DMS 273 treated with DMSO at 0.1 percent for 48 hours (cell line): ENCODE measurements at regions not wholly inside any gene's neighbourhood (a gene's known extent, or its start where the extent isn't known, plus 50 kb on each side); places are given as distances from the start of the nearest gene placed in this dataset.

Experiments
- DNase-seq: peaks from one replicate; lab custom pipeline; 2025; lab: John Stamatoyannopoulos, UW

DNA sequence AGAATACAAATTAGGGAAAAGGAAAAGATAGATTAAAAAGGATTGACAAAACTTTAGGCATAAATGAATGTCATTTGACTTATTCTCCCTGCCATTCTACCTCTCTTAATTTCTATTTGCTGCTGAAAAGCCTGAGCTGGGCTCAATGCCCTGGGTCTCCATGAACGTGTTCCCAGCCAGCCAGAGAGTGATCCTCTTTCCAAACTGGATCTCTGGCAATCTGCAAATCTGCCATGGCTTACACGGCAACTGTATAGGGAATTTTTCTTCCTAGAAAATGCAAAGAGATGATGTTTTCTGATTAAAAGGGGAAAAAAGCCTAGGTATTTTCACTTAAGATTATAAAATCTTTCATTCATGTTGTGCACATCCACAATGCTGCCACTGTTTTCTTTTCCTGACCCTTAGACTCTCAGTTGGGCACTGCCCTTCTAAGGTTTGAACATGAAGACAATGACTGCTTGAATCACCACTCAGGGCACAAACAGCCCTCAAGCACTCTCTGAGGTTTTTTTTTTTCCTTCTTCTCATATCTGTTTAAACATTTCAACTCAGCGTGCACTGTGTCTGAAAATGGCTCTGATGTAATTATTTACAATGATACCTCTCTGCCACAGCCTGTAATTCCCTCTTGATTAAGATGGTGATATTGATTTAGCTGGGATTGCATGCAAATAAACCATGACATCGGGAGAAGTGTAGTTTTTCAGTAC is 60.3 kb downstream of the DACT1 start:
- no peak for DNase-seq

DNA sequence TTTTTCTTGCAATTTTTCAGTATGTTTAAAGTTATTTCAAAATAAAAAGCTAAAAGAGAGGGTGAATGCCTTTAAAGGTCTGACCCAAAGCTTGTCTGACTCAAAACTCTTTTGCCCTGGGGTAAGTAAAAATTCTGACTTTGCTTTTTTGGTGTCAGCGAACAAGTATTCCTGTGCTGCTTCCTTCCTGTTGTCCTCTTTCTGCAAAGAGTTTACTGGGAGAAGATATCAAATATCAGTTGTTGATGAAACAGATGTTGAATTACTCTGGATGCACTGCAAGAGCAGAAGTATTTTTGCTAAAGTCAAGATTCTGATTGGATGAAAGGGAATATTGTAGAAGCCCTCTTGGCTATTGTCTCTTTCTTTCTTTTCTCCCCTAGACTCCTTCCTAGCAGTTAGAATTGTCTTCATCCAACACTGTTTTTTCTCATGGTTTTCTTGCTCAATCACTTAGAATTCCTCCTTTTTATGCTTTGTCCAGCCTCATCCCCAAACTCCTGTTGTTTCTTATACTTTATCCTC is 62.0 kb downstream of the DACT1 start:
- DNase-seq = no peak

DNA sequence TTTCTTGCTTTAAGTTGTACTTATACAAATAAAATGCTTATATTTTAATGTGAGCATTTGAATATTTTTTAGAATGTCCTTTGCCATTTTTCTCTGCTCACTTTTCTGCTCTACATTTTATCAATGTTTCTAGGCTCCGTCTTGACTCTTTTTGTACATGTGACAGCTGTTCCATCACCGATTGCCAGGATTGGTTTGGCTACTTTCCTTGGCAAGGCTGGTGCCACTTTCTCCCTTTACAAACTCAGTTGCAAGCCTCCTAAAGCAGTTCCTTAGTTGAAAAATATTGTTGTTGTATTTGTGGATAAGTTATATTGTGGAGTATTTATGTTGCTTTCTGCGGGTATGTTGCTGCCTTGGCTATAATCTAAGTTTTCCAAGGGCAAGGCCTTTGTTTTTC is 63.4 kb downstream of the DACT1 start:
- DNase-seq = peak; percentile 10

DNA sequence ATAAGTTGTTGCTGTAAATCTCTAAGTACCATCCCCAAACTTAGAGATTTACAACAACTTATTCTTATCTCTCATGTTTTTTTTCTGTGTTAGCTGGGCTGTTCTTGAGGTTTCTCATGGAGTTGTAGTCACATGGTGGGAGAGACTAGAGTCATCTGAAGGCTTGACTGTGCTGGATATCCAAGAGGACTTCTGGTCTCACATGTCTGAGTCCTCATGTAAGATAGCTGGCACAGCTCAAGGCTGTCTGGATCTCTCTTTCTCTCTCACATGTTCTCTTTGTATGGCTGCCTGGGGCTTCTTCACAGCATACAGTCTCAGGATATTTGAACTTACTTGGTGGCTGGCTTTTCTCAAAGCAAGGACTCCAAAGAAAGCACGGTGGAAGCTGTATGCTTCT is 63.8 kb downstream of the DACT1 start:
- no peak for DNase-seq

DNA sequence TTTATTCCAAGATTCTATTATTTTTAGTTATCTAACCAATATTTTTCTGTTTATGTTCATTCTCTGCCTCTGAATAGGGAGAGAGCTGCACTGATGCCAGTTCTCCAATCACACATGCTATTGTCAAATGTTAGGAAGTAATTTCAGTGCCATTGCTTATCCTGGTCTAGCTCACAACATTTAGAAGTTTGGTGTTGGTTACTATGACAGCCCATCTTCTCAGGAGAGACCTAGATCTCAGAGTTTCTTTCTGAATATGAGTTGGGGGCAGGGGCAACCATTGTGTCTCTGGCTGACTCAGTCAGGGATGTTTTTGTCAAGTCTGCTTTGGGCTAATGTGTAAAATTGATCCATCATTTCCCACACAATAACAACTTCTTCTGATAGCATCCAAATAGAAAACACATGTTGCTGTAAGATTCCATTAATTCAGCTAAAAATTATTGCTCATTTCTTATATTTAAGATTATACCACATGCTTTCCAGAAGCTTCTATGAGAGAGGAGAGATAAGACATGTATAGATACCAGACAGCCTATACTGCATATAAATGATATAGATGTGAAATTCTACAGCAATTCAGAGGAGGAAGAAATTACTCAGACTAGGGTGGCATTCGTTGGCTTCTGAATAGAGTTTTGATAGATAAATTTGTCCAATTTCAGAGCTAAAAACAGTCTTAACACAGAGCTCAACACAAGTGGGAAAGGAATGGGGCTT is 64.8 kb downstream of the DACT1 start:
- no peak for DNase-seq

DNA sequence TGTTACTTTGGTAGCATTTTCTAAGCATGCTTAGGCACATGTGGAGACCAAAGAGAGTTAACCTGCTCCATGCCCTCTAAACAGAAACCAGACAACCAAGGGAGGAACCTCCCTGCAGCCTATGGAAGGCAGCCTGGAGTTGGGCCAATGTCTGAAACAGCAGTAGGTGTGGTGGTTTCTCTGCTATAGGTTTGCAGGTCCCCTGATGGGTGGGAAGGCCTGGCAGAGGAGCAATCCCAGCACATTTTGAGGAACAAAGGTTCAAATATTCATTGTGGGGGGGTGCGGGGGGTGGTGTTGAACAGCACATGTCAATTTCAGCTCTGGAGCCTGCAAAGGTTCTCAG is 65.4 kb downstream of the DACT1 start:
- no peak for DNase-seq

DNA sequence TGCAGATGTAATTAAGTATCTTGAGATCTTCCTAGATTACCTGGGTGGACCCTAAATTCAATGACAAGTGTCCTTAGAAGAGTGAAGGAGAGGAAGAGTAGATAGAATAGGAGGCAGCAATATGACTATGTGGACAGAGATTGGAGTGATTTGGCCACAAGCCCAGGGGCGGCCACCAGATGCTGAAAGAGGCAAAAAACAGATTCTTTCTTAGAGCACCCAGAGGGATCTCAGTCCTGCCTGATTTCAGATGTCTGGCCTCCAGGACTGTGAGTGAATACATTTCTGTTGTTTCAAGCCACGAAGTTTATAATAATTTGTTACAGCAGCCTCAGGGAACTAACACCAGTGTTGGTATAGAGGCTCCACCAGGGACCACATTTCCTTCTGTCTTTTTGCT is 67.3 kb downstream of the DACT1 start:
- DNase-seq = no peak

DNA sequence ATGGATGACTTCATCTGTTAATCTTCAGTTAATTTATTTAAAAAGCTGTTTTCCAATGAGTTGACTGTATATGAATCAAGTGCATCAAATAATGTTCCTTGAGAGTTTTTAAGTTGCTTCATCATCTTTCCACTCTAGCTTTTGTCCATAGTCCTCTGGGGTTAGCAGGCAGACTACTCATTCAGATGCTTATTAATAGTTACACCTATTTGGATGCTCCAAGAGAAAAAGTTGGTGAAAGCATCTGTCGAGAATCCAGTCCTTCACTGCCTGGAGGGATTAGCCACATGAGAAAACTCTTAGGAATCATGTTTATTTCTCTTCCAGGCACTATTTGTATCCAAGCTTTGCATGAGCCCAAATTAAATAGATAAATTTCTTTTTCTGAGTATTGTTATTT is 70.2 kb downstream of the DACT1 start:
- DNase-seq = no peak

DNA sequence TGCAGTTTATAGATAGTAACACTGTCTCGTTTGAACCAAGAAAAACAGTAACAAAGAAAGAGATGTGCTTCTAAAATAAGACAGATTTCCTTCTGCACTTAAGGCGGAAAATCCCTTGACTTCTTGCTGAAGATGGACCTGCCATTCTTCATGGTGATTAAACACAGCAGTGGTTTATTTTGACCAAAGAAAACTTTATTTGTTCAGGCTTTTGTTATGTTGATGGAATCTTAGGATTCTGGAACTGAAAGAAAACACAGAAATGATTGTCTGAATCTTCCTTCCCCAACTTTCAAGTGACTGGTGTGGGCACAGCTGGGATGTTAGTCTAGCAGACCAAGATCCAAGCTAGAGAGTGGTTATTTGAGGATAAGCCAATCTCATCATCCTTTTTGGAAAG is 72.2 kb downstream of the DACT1 start:
- DNase-seq = no peak

DNA sequence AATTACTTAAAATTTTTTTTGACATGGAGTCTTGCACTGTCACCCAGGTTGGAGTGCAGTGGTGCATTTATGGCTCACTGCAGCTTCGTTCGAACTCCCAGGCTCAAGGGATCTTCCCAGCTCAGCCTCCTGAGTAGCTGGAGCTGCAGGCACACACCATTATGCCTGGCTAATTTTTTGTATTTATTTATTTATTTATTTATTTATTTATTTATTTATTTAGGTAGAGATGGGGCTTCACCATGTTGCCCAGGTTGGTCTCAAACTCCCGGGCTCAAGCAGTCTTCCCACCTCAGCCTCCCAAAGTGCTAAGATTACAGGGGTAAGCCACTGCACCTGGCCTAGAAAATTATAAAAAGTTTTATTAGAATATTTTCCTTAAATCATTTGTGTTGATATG is 73.6 kb downstream of the DACT1 start:
- no peak for DNase-seq

DNA sequence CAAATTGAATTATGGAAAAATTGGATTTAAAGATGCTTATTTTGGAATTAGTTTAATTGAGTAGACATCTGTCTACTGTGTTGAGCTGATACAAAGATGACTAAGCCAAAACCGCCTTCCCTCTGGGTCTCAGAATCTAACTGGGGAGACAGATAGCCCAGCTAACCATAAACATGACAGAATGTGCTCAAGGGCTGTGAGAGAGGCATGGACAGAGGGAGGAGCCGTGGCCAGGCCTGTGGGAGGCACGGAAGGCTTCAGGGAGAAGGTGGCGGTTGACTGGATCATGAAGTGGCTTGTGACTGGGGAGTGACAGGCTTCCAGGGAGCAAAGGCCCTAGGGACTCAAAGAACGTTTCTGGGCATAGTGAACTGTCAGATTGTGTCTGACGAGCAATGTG is 74.6 kb downstream of the DACT1 start:
- no peak for DNase-seq

DNA sequence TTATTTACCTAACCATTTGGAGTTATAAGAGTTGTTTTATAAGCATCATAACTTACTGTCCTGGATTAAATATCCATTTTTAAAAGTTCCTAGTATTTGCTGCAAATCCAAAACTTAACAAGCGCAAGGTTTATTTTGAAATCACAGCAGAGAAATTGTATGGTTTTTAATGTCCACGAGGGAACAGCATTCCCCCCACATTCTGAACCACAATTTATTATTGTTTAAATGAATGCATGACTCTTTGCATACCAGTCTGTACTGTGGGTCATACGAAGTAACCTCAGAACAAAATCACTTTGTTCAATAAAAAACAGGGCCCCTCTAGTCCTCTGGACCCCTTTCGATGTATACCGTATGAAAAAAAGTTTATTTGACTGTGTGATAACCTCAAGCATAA is 75.9 kb downstream of the DACT1 start:
- DNase-seq = no peak

DNA sequence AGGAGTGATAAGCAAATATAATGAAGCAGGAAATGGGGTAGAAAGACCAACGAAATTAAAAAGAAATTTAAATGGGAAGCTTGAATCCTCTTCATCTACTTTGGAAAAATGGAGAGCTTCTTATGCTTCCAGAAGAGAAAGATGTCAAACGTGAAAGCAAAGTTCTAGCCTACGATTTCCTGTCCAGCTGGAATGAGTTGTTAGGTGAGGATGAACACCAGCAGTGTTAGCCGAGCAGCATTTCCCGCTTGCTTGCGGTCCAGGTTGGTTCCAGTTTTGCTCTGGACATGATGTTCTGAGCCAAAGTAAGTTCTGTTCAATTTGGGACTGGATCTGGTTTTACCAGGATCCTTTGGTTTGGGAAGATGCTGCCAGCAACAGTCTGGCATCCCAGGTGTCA is 78.9 kb downstream of the DACT1 start:
- no peak for DNase-seq

DNA sequence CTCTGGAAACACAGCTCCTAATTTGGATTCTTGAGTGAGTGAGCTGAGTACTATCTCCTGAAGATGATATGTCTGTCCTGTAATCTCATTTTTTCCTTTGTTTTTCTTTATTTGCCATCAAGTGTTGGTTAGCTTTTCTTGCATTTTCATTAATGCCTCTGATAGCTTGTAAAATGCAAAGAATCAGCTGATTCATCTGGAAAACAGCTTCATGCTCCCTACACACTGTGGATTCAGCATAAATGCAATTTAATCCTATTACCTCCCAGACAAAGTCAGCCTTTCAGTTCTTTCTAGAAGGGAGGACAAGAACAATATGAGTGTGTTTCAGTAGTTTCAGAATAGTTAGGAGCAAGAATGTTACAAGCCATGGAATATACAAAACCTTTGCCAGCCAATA is 79.4 kb downstream of the DACT1 start:
- DNase-seq = no peak

DNA sequence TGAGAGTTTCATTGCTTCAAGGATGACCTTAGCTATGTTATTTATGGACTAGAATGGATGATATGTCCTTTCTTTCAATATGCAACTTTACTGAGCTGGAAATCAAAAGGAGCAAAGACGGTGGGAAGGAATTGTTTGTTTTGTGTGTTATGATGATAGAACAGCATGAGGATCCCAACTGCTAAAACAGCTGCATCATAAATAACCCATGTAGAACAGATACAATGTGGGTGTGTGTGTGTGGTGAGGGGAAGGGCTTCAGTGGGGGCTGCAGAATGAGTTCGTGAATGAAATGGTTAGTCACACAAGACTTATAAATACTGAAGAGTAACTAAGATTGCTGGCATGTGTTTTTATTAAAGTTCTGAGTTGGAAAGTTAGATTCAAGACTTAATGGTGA is 80.1 kb downstream of the DACT1 start:
- DNase-seq = no peak

DNA sequence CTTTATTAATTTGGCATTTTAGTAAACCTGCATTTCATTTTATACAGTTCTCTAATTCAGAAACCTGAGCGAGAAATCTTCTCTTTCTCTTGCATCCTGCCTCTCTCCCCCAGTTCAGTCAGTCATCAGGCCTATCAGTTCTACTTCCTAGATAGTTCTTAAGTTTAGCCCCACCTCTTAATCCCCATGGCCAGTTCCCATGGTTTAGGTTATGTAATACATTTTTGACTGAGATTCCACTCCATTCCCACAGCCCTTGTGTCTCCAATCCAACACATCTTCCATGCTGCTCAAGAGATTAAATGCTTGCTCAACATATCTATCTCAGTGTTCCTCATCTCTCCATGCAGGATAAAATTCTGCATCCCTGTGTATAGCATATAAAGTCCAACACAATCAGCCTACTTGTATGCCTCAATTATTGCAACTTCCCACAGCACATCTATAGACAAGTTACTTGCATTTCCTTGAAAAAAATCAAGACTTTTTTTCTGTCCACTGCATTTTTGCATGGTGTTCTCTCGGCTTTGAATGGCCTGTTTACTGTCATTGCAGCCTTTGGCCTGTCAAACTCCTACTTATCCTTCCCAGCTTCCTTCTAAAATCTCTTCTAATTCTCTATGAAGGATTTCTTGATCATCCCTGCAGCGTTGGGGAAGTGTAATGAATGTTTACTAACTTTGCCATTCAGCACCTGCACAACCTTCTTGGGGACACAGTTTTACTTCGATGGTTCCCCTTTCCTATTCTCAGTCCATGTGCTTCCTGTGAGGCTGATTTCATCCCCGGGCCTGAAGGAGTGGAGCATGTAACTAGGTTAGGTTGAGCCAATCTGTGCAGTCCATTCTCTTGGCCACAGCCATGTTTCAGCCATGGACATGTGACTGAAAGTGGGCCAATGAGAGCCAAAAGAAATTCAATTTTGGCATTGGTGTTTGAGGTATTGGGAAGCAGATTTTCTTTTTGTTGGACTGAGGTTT is 80.8 kb downstream of the DACT1 start:
- no peak for DNase-seq

DNA sequence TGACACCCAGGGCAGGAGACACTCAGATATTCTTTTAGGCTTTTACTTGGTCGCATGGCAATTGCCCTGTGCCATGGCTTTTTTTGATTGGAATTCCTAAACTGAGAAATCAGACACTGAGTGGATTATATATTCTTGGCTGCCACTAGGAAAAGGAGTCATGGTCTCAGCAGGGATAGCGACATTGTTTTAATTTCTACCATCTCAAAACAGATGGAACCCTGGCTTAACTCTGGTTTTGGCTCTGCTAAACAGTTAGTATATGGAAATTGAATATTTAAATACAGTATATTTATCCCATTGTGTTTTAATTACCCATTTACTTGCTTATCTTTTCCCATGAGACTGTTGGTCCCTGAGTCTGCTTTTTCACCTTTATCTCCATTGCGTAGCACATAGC is 84.0 kb downstream of the DACT1 start:
- no peak for DNase-seq

DNA sequence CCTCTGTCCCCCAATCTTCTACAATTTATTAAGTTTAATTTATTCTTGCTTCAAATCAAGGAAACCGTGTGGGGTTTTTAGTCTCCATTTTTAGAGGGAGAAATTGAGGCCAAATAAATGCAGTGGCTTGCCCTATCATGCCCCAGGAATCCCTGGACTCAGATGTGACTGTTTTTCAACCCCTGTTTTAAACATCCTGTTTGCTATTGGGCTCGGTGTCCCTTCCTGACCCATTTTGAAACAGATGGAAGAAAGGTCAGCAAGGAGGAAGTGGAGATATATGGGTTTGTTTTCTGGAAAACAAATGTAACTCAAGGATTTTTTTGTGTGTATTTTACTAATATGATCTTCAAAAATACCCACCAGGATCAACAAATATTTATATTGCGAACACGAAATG is 84.7 kb downstream of the DACT1 start:
- no peak for DNase-seq

DNA sequence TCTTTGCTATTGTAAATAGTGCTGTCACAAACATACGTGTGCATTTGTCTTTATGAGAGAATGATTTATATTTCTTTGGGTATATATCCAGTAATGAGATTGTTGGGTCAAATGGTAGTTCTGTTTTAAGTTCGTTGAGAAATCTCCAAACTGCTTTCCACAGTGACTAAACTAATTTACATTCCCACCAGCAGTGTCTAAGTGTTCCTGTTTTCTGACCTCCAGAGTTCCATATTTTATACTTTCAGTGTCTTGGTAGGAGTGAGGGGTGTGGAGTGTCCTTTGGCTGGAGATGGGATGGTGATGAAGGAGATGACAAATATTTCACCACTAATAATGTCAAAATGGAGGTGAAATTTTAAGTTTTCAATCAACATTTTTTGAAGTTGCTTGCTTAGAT is 86.4 kb downstream of the DACT1 start:
- DNase-seq = no peak

DNA sequence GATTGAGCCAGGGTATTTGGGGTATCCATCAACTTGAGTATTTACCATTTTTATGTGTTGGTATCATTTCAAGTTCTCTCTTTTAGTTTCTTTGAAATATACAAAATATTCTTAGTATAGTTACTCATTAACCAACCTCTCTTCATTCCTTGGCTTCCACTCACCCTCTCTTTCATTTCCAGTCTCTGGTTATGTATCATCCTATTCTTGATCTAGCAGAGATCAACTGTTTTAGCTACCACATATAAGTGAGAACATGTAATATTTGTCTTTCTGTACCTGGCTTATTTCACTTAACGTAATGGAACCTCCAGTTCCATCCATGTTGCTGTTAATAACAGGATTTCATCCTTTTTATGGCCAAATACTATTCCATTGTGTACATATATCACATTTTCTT is 86.9 kb downstream of the DACT1 start:
- DNase-seq = no peak

DNA sequence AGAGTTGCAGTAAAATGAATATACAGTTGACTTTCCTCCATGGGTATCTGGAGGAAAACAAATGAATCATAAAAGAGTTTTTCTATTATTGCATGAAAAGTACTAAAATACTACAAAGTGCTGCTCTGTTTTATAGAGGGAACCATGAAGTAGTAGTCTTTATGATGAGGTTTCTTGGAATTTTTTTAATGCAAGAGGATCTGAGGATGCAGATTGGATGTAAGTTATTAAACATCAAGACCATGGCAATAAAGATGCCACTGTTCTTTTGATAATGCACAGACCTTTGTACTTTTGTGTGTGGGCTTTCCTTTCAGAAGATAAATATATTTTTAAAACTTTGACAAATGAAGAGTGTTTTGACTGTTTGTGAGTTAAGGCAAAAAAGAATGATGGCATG is 87.5 kb downstream of the DACT1 start:
- DNase-seq = no peak

DNA sequence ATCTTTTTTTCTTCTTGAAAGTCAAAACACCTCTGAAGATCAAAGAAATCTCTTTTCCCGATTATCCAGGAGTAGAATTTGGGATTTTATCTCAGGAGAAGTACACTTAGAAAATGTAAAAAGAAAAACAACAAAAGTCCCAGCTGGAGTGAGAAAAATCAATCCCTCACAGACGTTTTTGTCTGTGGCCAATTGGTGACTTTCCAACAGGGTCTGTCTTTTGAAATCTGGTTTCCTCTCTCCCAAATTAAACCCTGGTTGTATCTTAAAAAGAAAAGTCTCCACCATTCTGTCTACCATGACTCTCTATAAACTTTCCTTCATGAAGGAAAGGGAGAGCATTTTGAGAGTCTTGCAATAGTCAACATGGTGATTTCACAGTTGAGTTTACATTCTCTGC is 88.1 kb downstream of the DACT1 start:
- DNase-seq = no peak
